Breast epithelium (tissue), 3 donors: ENCODE measurements at regions not wholly inside any gene's neighbourhood (a gene's known extent, or its start where the extent isn't known, plus 50 kb on each side); places are given as distances from the start of the nearest gene placed in this dataset.
"Not testable (repeated sequence)": the region's sequence is repeated elsewhere in the genome, so short reads cannot be mapped to it uniquely, and the experiment has no call there.

Source experiments
- CTCF ChIP-seq, 3 donors: fragments of 450-650 bp; IDR thresholded peaks; one replicate each; pipeline ENCODE4 v1.5.1; 2016 to 2017; ENCODE audit warnings: antibody characterized with exemption in 3 of 3, mild to moderate bottlenecking in 3 of 3, moderate library complexity in 3 of 3
- POLR2A ChIP-seq: fragments of 450-650 bp; IDR thresholded peaks from one replicate; pipeline ENCODE4 v1.6.1; 2016; ENCODE audit warnings: antibody characterized with exemption, mild to moderate bottlenecking, moderate library complexity
- POLR2AphosphoS5 ChIP-seq, 3 donors: sonication (generic); formaldehyde crosslinking; IDR thresholded peaks; one replicate each; pipeline ENCODE4 v1.6.1; 2017; ENCODE audit warnings: antibody characterized with exemption in 3 of 3

GRCh38 chr1:199498802-199499201 lies 528.7 kb upstream of the NR5A2 start:
- not testable (repeated sequence) for TF ChIP-seq POLR2A; CTCF (IDR thresholded peaks at IDR 0.05); POLR2AphosphoS5 (IDR thresholded peaks at IDR 0.05)
